Thoracic aorta (tissue), 2 donors: ENCODE measurements at regions not wholly inside any gene's neighbourhood (a gene's known extent, or its start where the extent isn't known, plus 50 kb on each side); places are given as distances from the start of the nearest gene placed in this dataset.
A peak's percentile ranks its signal among the peaks of the same experiment; 100 is the strongest.
"Not testable (repeated sequence)": the region's sequence is repeated elsewhere in the genome, so short reads cannot be mapped to it uniquely, and the experiment has no call there.

Source experiments
- ATAC-seq: fragments of 150-250 bp; one replicate; pipeline ENCODE4 v1.8.0; 2017; ENCODE audit warnings: low read depth; ENCODE audit not compliant: insufficient number of reproducible peaks, low FRiP score
- DNase-seq: peaks from one replicate; pipeline ENCODE4 v3.0.0-alpha.2; 2020; ENCODE audit warnings: low spot score
- H3K27ac ChIP-seq, 2 donors: fragments of 200-600 bp; sonication (generic); 1 replicate in 1 of 2; 2 replicates in 1 of 2; pipeline ENCODE4 v1.5.1; 2016; ENCODE audit warnings: mild to moderate bottlenecking in 2 of 2, moderate library complexity in 2 of 2
- H3K27me3 ChIP-seq: fragments of 200-600 bp; sonication (generic); replicated peaks from 2 replicates; pipeline ENCODE4 v1.6.0; 2016; ENCODE audit warnings: mild to moderate bottlenecking; ENCODE audit not compliant: insufficient read depth
- H3K36me3 ChIP-seq: fragments of 200-600 bp; sonication (generic); one replicate; pipeline ENCODE4 v1.5.1; 2016
- H3K4me1 ChIP-seq, 2 donors: fragments of 200-600 bp; sonication (generic); 1 replicate in 1 of 2; 2 replicates in 1 of 2; pipeline versions ENCODE4 v1.5.1 to v1.6.0; 2016; ENCODE audit warnings: low read depth in 2 of 2, mild to moderate bottlenecking in 1 of 2; ENCODE audit not compliant: control insufficient read depth in 1 of 2
- H3K4me3 ChIP-seq: fragments of 200-600 bp; sonication (generic); 2 replicates; pipeline ENCODE4 v1.5.1; 2016; ENCODE audit warnings: mild to moderate bottlenecking
- H3K9me3 ChIP-seq: fragments of 200-600 bp; sonication (generic); 2 replicates; pipeline ENCODE4 v1.5.1; 2016
- CTCF ChIP-seq: fragments of 200-600 bp; sonication (generic); IDR thresholded peaks from one replicate; pipeline ENCODE4 v1.5.1; 2019; ENCODE audit warnings: antibody characterized with exemption

GRCh38 chr9:6109571-6109970 is 94.1 kb upstream of the RANBP6 start:
- Histone ChIP-seq H3K9me3 (no peaks in the 10 kb centered on the region), H3K27me3 (no peaks in the 10 kb centered on the region), H3K4me1 (peaks cover 0 to 16% of the 10 kb centered on the region in 2 donors), H3K36me3 (no peaks in the 10 kb centered on the region), H3K4me3 (no peak overlapping the region), H3K27ac (no peak overlapping the region)
- ATAC-seq, result no peak
- DNase-seq, result no peak
- TF ChIP-seq CTCF, result no peak

GRCh38 chr9:6106711-6107339 is 91.4 kb upstream of the RANBP6 start:
- Histone ChIP-seq H3K36me3 (no peaks in the 10 kb centered on the region), H3K9me3 (no peaks in the 10 kb centered on the region), H3K27me3 (no peaks in the 10 kb centered on the region), H3K27ac (peak overlapping the region in 1 of 2 donors; percentile 4), H3K4me3 (peak overlapping the region; percentile 6), H3K4me1 (peaks cover 0 to 16% of the 10 kb centered on the region in 2 donors)
- TF ChIP-seq CTCF, result peak; percentile 36
- DNase-seq (no peak), ATAC-seq (peak; percentile 53)

GRCh38 chr9:6105738-6106137 is 90.3 kb upstream of the RANBP6 start:
- ATAC-seq (no peak), DNase-seq (no peak)
- Histone ChIP-seq H3K36me3 (no peaks in the 10 kb centered on the region), H3K9me3 (no peaks in the 10 kb centered on the region), H3K27me3 (no peaks in the 10 kb centered on the region), H3K27ac (no peak overlapping the region), H3K4me1 (peaks cover 0 to 16% of the 10 kb centered on the region in 2 donors), H3K4me3 (no peak overlapping the region)
- TF ChIP-seq CTCF, result no peak

GRCh38 chr9:6104406-6104805 is 89.0 kb upstream of the RANBP6 start:
- not testable (repeated sequence) for H3K4me3 ChIP-seq, H3K27ac ChIP-seq, H3K9me3 ChIP-seq, H3K27me3 ChIP-seq, ATAC-seq, H3K36me3 ChIP-seq, DNase-seq
- peaks cover 0 to 16% of the 10 kb centered on the region in 2 donors for H3K4me1 ChIP-seq

DNA sequence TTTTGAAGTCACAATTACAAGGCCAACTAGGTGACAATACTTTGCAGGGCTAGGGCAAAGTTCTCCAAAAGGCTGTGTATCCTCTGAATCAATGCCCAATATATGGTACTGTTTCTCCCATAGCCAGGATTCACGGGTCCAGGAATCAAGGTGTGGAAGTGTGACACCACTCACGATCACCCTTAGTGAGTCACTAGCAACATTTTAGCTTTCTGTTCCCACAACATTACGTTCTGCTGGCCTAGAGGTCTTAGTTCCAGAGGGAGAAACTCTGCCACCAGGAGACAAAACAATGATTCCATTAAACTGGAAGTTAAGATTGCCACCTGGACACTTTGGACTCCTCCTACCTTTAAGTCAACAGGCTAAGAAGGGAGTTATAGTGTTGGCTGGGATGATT is 88.5 kb upstream of the RANBP6 start:
- H3K4me3 ChIP-seq, ATAC-seq, DNase-seq: not testable (repeated sequence)

GRCh38 chr9:6102336-6102987 is 87.0 kb upstream of the RANBP6 start:
- not testable (repeated sequence) for H3K9me3 ChIP-seq, H3K36me3 ChIP-seq, H3K27ac ChIP-seq, H3K27me3 ChIP-seq, DNase-seq, H3K4me3 ChIP-seq, ATAC-seq
- H3K4me1 ChIP-seq, result peaks cover 0 to 11% of the 10 kb centered on the region in 2 donors

More for the DNA sequence above, 88.5 kb upstream of the RANBP6 start:
- H3K36me3 ChIP-seq, H3K27me3 ChIP-seq, H3K9me3 ChIP-seq, H3K27ac ChIP-seq: not testable (repeated sequence)
- peaks cover 0 to 16% of the 10 kb centered on the region in 2 donors for H3K4me1 ChIP-seq

DNA sequence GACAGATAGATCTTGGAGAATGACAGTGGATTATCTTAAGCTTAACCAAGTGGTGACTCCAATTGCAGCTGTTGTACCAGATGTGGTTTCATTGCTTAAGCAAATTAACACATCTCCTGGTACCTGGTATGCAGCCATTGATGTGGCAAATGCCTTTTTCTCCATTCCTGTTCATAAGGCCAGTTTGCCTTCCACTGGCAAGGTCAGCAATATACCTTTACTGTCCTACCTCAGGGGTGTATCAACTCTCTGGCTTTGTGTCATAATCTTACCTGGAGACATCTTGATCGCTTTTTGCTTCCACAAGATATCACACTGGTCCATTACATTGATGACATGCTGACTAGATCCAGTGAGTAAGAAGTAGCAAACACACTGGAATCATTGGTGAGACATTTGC is 86.3 kb upstream of the RANBP6 start:
- H3K27me3 ChIP-seq, result not testable (repeated sequence)

DNA sequence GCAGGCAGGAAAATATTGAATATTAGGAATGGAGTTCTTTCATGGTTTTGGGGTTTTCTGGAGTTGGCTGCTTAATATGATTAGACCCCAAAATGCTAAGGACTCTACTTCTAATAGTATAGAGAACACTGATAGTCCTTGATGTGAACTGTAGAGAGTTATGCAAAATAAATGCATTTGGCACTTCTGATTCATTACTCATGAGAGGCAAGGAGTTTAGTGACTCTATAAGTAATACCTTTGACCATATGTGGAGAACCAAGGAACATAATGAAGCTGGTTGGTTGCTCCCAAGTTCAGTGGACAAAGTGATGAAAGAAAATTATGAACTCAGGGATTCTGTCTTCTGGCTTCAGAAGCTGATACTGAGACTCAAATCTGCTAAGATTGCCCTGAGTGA is 83.9 kb upstream of the RANBP6 start:
- H3K4me3 ChIP-seq, H3K4me1 ChIP-seq, ATAC-seq, DNase-seq, H3K9me3 ChIP-seq, H3K27me3 ChIP-seq, H3K27ac ChIP-seq, H3K36me3 ChIP-seq: not testable (repeated sequence)

More for the DNA sequence above, 86.3 kb upstream of the RANBP6 start:
- H3K27ac ChIP-seq, H3K9me3 ChIP-seq, DNase-seq, H3K4me1 ChIP-seq, ATAC-seq, H3K36me3 ChIP-seq, H3K4me3 ChIP-seq: not testable (repeated sequence)
